GM18505 (cell line): ENCODE measurements at regions not wholly inside any gene's neighbourhood (a gene's known extent, or its start where the extent isn't known, plus 50 kb on each side); places are given as distances from the start of the nearest gene placed in this dataset.
"Not testable (repeated sequence)": the region's sequence is repeated elsewhere in the genome, so short reads cannot be mapped to it uniquely, and the experiment has no call there.

Experiments used
- ATAC-seq: cut with Tn5 transposase; IDR thresholded peaks from one replicate; pipeline ENCODE4 v1.9.1; 2021; ENCODE audit not compliant: unreplicated experiment
- POLR2A ChIP-seq: IDR thresholded peaks from 4 replicates; pipeline ENCODE4 v1.6.1; 2011; ENCODE audit warnings: borderline replicate concordance; ENCODE audit not compliant: insufficient read depth, insufficient read length; ENCODE audit errors: extremely low read depth

DNA sequence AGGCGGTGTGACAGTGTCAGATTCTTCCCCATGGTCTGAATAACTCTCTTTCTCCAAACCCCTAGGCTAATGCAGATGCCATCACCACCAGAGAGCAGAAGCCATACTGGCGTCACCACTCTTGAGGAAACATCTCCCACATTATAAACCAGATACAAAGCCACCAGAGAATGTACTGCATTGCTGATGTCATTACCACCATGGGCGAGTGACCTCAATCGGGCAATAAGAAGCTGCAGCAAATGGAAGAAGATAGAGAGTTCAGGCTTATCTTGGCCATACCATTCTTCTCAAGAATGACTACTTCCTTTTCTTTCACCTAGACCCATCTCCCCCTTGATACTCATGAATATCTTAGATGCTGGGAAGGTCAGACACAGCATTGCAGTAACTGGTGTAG is 1157.2 kb downstream of the TMEM121 start:
- TF ChIP-seq POLR2A: no peak
- ATAC-seq: no peak

DNA sequence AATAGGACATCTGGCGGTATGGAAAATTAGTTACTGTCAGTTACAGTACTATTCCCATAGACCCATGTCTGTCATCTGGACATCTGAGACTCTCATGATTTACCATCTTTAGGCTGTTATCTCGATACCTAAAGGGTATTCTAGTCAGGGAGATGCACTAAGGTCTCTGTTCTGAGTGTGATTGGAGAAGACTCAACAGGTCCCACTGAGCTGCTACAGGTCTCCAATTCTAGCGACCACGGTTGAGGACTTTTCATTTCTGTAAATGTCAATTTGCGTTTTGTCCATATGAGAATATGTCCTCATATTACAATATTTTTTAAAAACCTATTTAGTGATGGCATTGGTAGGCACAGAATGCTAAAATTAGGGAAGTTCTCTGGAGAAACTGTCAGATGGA is 1160.2 kb downstream of the TMEM121 start:
- no peak for TF ChIP-seq POLR2A
- ATAC-seq: no peak

DNA sequence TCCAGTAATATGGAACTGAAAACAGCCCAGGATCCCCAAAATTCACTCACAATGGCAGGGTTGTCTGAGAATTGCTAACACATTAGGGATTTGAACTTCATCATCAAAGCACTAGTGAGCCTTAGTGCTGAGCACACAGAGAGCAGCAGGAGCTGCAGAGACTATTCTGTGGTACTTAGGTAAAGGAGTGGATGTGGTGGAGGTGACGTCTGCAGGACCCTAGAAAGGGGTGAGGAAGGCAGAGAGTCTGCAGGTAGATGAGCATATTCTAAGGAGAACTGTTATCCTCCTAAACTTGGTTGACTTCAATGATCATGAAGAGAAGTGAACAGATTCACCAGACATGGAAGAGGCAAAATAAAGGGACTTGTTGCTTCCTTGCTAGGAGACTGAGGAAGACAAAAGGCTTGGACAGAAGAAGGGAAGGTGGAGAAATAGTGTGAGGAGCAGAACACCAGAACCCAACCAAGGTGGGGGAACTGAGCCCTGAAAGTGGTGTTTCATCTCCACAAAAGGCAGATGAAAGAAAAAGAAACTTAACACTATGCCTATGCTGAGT is 1164.0 kb downstream of the TMEM121 start:
- no peak for TF ChIP-seq POLR2A
- ATAC-seq: no peak

DNA sequence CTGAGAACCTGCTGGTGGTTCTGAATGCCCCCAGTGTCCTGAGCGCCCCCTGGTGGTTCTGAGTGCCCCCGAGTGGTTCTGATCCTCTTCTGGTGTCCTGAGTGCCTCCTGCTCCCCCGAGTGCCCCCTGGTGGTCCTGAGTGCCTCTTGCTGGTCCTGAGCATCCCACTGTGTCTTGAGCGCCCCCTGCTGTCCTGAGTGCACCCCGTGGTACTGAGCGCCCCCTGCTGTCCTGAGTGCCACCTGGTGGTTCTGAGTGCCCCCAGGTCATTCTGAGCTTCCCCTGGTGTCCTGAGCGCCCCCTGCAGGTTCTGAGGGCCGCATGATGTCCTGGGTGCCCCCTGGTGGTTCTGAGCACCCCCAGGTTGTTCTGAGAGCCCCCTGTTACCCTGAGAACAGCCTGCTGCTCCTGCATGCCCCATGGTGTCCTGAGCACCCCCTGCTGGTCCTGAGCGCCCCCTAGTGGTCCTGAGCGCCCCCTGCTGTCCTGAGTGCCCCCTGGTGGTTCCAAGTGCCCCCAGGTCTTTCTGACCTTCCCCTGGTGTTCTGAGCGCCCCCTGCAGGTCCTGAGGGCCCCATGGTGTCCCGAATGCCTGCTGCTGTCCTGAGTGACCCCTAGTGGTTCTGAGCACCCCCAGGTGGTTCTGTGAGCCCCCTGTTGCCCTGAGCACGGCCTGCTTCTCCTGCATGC is 1165.4 kb downstream of the TMEM121 start:
- no peak for TF ChIP-seq POLR2A
- peak; percentile 70 for ATAC-seq

DNA sequence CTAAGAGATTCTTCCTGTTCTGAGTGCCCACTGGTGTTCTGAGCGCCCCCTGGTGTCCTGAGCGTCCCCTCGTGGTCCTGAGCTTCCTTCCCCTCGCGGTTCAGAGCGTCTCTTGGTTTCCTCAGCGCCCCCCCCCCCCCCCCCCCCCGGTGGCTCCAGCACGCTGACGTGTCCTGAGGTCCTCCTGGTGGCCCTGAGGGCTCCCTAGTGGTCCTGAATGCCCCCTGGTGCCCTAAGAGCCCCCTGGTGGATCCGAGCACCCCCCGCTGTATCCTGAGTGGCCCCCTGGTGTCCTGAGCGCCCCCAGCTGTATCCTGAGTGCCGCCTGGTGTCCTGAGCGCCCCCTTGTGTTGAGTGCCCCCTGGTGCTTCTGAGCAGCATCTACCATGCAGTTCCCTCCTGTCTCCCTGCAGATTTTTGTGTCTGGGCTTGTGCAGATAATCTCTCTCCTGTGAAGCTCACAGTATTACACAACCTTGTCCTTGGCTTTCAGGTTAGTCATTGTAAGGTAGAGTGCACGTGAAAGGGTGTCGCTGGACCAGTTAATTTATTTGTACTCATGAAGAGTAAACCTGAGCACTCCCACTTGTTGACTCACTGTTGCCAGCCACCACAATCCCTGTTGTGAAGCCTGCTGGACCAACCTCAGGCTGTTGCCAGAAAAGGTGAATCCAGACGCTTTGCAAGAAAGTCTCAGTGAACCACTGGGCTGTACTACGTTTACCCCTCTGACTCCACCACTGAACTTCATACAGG is 1168.4 kb downstream of the TMEM121 start:
- ATAC-seq: peak; percentile 35
- no peak for TF ChIP-seq POLR2A

DNA sequence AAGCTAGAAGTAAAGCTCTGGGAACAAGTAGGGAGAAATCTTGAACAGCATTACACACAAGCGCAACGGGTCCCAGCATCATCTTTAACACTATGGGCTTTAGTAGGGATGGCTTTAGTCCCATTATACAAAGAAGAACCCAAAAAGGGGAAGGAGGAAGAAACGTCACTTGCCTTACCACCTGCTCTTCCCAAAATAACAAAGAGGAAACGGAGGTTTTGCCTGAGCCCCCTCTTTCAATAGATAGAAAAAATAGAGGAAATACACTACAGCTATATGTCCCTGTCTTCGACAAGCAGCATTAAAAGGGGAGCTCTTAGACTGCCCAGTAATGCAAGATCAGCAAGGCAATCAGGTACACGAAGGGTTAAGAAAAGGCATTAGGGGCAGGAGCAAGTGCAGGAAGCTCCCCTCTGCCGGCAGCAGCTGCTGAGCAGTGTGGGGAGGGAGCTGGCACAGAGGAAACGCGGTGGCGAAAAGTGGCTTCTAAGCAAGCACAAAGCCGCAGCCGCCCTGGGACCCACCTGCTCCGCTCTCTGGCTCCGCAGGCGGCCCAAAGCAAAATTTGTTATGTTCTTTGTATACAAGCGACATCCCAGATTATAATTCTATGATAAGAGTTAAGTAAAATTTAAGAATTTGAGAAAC is 1172.4 kb downstream of the TMEM121 start:
- not testable (repeated sequence) for ATAC-seq

DNA sequence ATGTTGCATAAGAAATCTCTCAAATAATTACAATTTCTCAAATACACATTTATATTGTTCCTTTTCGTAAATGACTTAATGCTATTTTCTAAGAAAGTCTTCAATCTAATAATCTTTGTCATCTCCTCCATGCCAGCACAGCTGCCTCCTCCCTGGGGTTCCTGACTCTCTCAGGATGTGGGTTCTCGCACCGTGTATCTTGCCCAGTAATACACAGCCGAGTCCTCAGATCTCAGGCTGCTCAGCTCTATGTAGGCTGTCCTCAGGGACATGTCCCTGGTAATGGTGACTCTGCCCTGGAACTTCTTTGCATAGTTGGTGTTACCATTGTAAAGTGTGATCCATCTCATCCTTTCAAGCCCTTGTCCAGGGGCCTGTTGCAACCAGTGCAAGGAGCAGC is 1177.3 kb downstream of the TMEM121 start:
- not testable (repeated sequence) for ATAC-seq

DNA sequence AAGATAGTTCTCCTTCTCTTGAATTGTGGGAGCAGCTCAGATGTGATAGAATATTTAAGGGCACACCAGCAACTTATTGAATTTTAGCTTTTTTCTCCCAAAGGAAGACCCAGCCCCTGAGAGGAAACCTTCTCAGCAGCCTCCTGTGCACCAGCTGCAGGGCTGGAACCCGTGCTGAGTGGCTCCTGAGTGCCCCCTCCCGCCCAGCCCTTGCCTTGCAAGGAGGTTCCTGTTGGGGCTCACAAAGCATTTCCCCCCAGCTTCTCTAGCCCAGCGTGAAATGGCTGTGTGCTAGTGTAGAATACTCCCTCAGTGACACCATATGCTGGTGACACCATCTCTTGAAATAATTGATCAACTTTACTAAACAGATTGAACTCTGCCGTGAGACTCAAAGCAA is 1180.1 kb downstream of the TMEM121 start:
- not testable (repeated sequence) for ATAC-seq

DNA sequence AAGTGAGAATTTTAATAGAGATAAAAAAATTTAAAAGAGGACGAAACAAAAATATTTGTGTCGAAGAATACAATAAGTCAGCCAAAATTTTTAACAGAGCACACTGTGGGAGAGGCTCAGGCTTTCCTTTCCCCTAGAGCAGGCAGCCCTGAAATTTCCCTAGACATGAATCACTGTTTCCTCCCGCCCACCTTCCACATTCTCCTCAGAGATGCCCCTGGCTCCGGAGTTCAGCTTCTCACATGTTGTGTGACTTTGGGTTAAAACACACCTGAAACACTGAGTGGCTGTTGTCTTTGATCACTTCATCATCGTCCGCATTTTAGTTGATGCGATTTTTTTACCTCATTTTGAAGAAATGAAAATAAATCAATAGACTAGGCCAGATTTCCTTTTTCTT is 1183.8 kb downstream of the TMEM121 start:
- not testable (repeated sequence) for ATAC-seq

DNA sequence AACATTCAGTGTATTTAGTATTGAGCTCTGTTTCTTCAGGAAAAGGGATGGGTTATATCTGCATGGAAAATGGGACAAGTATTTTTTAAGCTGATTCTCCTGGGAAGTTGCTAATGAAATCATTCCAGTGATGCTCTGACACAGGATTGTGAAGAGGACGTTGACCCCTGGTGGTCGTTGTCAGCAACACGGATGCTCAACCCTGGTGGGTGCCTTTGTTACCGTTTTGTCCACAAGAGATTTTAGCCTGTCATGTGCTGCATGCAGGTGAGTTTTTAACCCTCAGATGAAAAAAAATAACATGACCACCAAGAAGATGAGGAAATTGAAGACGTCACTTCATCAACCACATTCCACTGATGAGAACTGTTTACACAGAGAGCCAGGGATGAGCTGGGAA is 1186.1 kb downstream of the TMEM121 start:
- ATAC-seq: not testable (repeated sequence)

DNA sequence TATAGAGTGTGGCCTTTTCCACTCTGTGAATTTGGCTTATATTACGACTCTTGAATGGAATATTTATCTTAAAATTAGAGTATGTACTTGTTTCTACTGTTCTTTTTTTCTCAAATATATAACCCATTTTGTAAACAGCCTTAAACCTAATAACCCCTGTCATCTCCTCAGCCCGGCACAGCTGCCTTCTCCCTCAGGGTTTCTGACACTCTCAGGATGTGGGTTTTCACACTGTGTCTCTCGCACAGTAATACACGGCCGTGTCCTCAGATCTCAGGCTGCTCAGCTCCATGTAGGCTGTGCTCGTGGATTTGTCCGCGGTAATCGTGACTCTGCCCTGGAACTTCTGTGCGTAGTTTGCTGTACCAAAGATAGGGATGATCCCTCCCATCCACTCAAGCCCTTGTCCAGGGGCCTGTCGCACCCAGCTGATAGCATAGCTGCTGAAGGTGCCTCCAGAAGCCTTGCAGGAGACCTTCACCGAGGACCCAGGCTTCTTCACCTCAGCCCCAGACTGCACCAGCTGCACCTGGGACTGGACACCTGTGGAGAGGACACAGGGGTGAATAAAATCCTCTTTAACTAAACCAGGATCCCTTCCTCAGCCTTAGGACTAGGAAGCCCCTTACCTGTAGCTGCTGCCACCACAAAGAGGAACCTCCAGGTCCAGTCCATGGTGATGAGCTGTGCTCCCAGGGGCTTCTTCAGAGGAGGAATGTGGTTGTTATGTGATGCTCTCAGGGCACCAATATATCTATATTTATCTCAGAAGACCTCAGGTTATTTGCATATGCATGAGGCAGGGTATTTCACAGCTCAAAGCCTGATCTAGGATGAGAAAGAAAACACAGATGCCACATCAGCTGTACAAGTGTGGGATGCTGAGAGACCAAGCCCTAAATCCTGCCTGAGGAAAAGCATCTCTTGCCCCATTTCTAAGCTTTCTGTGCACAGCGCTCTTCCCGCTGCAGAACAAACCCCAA is 1188.4 kb downstream of the TMEM121 start:
- ATAC-seq: not testable (repeated sequence)

DNA sequence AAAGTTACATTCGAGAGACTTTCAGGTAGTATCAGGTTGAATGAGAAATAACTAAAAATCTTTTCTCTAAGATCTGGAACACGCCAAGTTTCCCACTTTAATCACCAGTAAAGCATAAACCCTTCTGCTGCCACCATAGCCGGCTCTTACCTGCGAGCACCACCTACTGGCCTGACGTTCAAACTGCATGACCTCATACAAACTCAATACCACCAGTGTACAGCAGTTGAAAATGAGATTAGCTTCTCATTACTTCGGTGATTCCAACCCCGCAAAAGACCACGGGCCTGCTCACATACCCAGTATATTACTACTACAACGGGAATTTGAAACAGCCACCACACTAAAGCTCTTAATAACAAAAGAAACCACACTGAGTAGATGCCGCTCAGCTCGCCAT is 1191.2 kb downstream of the TMEM121 start:
- ATAC-seq: not testable (repeated sequence)

DNA sequence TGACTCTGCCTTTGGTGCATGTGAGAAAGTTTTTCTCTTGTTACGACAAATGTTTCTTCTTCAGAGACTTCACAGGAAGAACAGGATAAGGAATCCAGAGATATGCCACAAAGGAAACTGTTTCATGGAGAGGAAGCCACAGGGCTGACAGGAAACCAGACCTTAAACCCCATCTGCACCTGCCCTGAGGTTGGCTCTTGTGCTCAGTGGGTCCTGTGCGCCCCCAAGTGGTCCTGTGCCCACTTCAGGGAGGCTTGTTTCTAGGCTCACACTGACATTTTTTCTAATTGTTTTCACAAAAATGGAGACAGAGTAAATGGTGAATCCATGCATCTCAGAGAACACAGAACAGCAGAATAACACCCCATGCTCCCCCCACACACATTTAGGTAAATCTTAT is 1193.5 kb downstream of the TMEM121 start:
- ATAC-seq: not testable (repeated sequence)

DNA sequence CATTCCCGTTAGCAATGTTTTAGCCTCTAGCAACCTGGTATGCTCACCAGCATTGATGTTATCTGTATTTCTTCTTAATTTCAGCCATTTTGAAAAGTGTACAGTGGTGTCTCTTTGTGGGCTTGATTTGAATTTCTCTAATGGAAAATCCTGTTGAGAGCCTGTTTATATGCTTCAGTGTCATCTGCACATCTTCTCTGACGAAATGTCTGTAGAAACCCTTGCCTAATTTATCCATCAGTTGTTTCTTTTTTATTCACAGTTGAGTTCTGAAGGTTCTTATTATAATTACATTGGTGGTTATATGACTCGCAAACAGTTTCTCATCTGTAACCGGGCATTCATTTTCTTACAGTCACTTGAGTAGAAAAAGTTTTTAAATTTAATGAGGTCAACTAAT is 1195.5 kb downstream of the TMEM121 start:
- ATAC-seq: not testable (repeated sequence)

DNA sequence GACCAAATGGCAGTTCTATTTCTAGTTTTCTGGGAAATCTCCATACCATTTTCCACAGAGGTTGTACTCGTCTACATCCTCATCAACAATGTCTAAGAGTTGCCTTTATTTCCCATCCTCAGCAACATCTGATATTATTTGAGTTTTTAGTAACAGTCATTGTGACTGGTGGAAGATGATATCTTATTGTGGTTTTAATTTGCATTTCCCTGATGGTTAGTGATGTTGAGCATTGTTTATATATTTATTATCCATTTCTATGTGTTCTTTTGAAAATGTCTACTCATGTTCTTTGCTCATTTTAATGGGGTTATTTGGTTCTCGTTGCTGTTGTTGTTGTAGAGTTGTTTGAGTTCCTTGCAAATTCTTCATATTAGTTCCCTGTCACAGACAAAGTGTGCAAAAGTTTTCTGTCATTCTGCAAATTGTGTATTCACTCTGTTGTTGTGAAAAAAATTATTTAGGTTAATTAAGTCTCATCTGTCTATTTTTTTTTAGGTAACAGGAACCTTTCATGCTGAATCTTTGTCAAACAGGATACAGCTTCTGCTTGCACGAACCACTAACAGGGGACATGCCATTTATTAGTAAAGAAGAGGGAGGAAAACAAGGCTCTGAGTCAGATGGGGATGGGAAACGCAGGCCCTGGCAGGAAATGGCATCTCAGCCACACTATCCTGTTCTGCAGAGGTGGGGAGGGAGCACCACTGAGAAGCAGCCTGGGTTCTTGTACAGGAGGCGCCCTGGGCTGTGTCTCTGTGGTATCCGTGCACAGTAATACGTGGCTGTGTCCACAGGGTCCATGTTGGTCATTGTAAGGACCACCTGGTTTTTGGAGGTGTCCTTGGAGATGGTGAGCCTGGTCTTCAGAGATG is 1196.7 kb downstream of the TMEM121 start:
- ATAC-seq: not testable (repeated sequence)

DNA sequence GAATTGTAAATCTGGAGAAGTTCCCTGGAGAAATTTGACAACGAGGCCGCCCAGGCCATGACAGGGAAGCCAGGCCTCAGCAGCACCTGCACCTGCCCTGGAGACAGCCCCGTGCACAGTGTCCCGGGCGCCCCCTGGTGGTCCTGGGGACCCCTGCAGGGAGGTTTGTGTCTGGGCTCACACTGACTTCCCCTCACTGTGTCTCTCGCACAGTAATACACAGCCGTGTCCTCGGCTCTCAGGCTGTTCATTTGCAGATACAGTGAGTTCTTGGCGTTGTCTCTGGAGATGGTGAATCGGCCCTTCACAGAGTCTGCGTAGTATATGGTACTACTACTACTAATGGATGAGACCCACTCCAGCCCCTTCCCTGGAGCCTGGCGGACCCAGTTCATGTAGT is 1201.6 kb downstream of the TMEM121 start:
- ATAC-seq: not testable (repeated sequence)
